Neural progenitor cell (in vitro differentiated cells): ENCODE measurements at regions not wholly inside any gene's neighbourhood (a gene's known extent, or its start where the extent isn't known, plus 50 kb on each side); places are given as distances from the start of the nearest gene placed in this dataset.

Experiments used
- EZH2phosphoT487 ChIP-seq: fragments of 200-600 bp; sonication (generic); IDR thresholded peaks from 2 replicates; pipeline ENCODE4 v1.6.1; 2017; ENCODE audit warnings: antibody characterized with exemption
- TF ChIP-seq, protein P1 (sequence below): fragments of 200-600 bp; sonication (generic); IDR thresholded peaks from 2 replicates; pipeline ENCODE4 v1.5.1; 2017; ENCODE audit warnings: antibody characterized with exemption, mild to moderate bottlenecking

DNA sequence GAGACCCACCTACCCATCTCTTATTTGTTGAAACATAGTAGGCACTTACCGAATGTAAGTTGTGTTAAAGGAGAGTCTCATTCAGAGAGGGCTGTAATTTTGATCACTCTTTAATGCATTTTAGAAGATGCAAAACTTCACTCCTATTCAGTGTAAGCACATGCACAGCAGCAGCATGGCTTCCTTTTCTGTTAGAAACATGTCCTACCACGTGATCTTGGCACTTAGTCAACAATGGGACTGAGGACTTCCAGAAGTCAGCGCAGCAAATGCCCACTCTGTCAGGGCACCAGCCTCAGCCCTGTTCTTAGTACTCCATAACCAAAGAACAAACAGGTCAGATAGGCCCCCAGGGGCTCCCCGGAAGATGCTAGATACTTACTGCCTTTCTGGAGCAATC, 456.5 kb downstream of the METTL4 start:
- TF ChIP-seq, protein P1, sequence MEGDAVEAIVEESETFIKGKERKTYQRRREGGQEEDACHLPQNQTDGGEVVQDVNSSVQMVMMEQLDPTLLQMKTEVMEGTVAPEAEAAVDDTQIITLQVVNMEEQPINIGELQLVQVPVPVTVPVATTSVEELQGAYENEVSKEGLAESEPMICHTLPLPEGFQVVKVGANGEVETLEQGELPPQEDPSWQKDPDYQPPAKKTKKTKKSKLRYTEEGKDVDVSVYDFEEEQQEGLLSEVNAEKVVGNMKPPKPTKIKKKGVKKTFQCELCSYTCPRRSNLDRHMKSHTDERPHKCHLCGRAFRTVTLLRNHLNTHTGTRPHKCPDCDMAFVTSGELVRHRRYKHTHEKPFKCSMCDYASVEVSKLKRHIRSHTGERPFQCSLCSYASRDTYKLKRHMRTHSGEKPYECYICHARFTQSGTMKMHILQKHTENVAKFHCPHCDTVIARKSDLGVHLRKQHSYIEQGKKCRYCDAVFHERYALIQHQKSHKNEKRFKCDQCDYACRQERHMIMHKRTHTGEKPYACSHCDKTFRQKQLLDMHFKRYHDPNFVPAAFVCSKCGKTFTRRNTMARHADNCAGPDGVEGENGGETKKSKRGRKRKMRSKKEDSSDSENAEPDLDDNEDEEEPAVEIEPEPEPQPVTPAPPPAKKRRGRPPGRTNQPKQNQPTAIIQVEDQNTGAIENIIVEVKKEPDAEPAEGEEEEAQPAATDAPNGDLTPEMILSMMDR, result no peak
- TF ChIP-seq EZH2phosphoT487, result no peak
